H9 (cell line): ENCODE measurements at regions not wholly inside any gene's neighbourhood (a gene's known extent, or its start where the extent isn't known, plus 50 kb on each side); places are given as distances from the start of the nearest gene placed in this dataset.

ENCODE experiments used
- DNase-seq: peaks from one replicate; pipeline ENCODE4 v3.0.0-alpha.2; 2017
- H2AFZ ChIP-seq: one replicate; pipeline ENCODE4 v1.6.1; 2013; ENCODE audit warnings: mild to moderate bottlenecking, low read length, control low read depth, moderate library complexity
- H2AK5ac ChIP-seq: 2 replicates; pipeline ENCODE4 v1.6.1; 2013; ENCODE audit warnings: low read length, control low read depth, mixed read lengths; ENCODE audit not compliant: insufficient read length
- H2BK120ac ChIP-seq: one replicate; pipeline ENCODE4 v1.6.1; 2013; ENCODE audit warnings: low read depth, mild to moderate bottlenecking, low read length, control low read depth, inconsistent platforms; ENCODE audit not compliant: poor library complexity, severe bottlenecking
- H2BK12ac ChIP-seq: 2 replicates; pipeline ENCODE4 v1.6.1; 2013; ENCODE audit warnings: low read length, control low read depth, mixed read lengths, low read depth; ENCODE audit not compliant: insufficient read length
- H2BK15ac ChIP-seq: 2 replicates; pipeline ENCODE4 v1.6.1; 2013; ENCODE audit warnings: low read depth, low read length, control low read depth
- H2BK20ac ChIP-seq: one replicate; pipeline ENCODE4 v1.6.1; 2013; ENCODE audit warnings: low read depth, mild to moderate bottlenecking, low read length, control low read depth, inconsistent platforms; ENCODE audit not compliant: poor library complexity, severe bottlenecking
- H2BK5ac ChIP-seq: 2 replicates; pipeline ENCODE4 v1.6.1; 2013; ENCODE audit warnings: low read length, control low read depth, mixed read lengths; ENCODE audit not compliant: insufficient read length
- H3K14ac ChIP-seq: 2 replicates; pipeline ENCODE4 v1.6.1; 2013; ENCODE audit warnings: low read length, control low read depth; ENCODE audit not compliant: insufficient read depth
- H3K18ac ChIP-seq: 2 replicates; pipeline ENCODE4 v1.6.1; 2013; ENCODE audit warnings: low read depth, mild to moderate bottlenecking, mixed read lengths, low read length, control low read depth; ENCODE audit not compliant: insufficient read length
- H3K23ac ChIP-seq: 2 replicates; pipeline ENCODE4 v1.6.1; 2013; ENCODE audit warnings: low read length, control low read depth, mixed read lengths, low read depth; ENCODE audit not compliant: insufficient read length
- H3K23me2 ChIP-seq: 2 replicates; pipeline ENCODE4 v1.6.1; 2013; ENCODE audit warnings: low read depth, mild to moderate bottlenecking, mixed read lengths, low read length, control low read depth; ENCODE audit not compliant: insufficient read length, poor library complexity, severe bottlenecking
- H3K27ac ChIP-seq: 2 replicates; pipeline ENCODE4 v1.5.1; 2013; ENCODE audit warnings: low read length, control low read depth, mixed read lengths, low read depth; ENCODE audit not compliant: insufficient read length
- H3K27me3 ChIP-seq: 2 replicates; pipeline ENCODE4 v1.6.1; 2013; ENCODE audit warnings: low read length, control low read depth, inconsistent platforms; ENCODE audit not compliant: insufficient read depth
- H3K4ac ChIP-seq: 2 replicates; pipeline ENCODE4 v1.6.1; 2013; ENCODE audit warnings: low read depth, mild to moderate bottlenecking, control low read depth, inconsistent platforms, low read length, moderate library complexity
- H3K4me1 ChIP-seq: 2 replicates; pipeline ENCODE4 v1.6.1; 2013; ENCODE audit warnings: low read length, control low read depth, inconsistent platforms; ENCODE audit not compliant: insufficient read depth
- H3K4me2 ChIP-seq: 2 replicates; pipeline ENCODE4 v1.6.1; 2013; ENCODE audit warnings: low read length, control low read depth, mixed read lengths; ENCODE audit not compliant: insufficient read length, insufficient read depth
- H3K56ac ChIP-seq: 2 replicates; pipeline ENCODE4 v1.6.1; 2013; ENCODE audit warnings: low read depth, mild to moderate bottlenecking, mixed read lengths, low read length, control low read depth; ENCODE audit not compliant: insufficient read length
- H3K79me1 ChIP-seq: 2 replicates; pipeline ENCODE4 v1.6.1; 2013; ENCODE audit warnings: low read depth, mild to moderate bottlenecking, moderate library complexity, low read length, control low read depth, inconsistent platforms; ENCODE audit not compliant: insufficient read depth, poor library complexity, severe bottlenecking
- H3K79me2 ChIP-seq: 2 replicates; pipeline ENCODE4 v1.6.1; 2013; ENCODE audit warnings: low read length, control low read depth, inconsistent platforms; ENCODE audit not compliant: insufficient read depth
- H3K9ac ChIP-seq: 2 replicates; pipeline ENCODE4 v1.6.1; 2013; ENCODE audit warnings: low read length, control low read depth, mixed read lengths; ENCODE audit not compliant: insufficient read length; ENCODE audit errors: extremely low read depth
- H3K9me3 ChIP-seq: one replicate; pipeline ENCODE4 v1.6.1; 2013; ENCODE audit warnings: low read depth, low read length, inconsistent platforms; ENCODE audit not compliant: control insufficient read depth
- H3T11ph ChIP-seq: one replicate; pipeline ENCODE4 v1.6.1; 2013; ENCODE audit warnings: mild to moderate bottlenecking, low read length, control low read depth, inconsistent platforms
- H4K20me1 ChIP-seq: one replicate; pipeline ENCODE4 v1.6.1; 2013; ENCODE audit not compliant: control insufficient read depth, insufficient read length, insufficient read depth
- H4K5ac ChIP-seq: 2 replicates; pipeline ENCODE4 v1.6.1; 2013; ENCODE audit warnings: low read depth, mild to moderate bottlenecking, mixed read lengths, low read length, control low read depth; ENCODE audit not compliant: insufficient read length
- H4K8ac ChIP-seq: replicated peaks from 2 replicates; pipeline ENCODE4 v1.6.1; 2013; ENCODE audit warnings: low read length, control low read depth, mixed read lengths, low read depth; ENCODE audit not compliant: insufficient read length
- H4K91ac ChIP-seq: 2 replicates; pipeline ENCODE4 v1.6.1; 2013; ENCODE audit warnings: low read depth, mild to moderate bottlenecking, moderate library complexity, mixed read lengths, low read length, control low read depth; ENCODE audit not compliant: insufficient read length
- H3K27ac Mint-ChIP-seq, 3 experiments: 2 replicates in 2 of 3; 3 replicates in 1 of 3; pipeline ENCODE4 v1.8.0; 2020 to 2021; ENCODE audit warnings: mixed read lengths in 3 of 3, mild to moderate bottlenecking in 1 of 3, moderate library complexity in 1 of 3
- H3K27me3 Mint-ChIP-seq: 2 replicates; pipeline ENCODE4 v1.8.0; 2021; ENCODE audit warnings: low read depth, mild to moderate bottlenecking, moderate library complexity, mixed read lengths
- H3K36me3 Mint-ChIP-seq, 3 experiments: 2 replicates in 2 of 3; 3 replicates in 1 of 3; pipeline ENCODE4 v1.8.0; 2020 to 2021; ENCODE audit warnings: low read depth in 3 of 3, mixed read lengths in 3 of 3; ENCODE audit not compliant: insufficient read depth in 1 of 3
- H3K4me1 Mint-ChIP-seq, 2 experiments: 2 replicates each; pipeline ENCODE4 v1.8.0; 2020; ENCODE audit warnings: mixed read lengths in 2 of 2
- H3K4me3 Mint-ChIP-seq, 2 experiments: 2 replicates in 1 of 2; 3 replicates in 1 of 2; pipeline ENCODE4 v1.8.0; 2020 to 2021; ENCODE audit warnings: mild to moderate bottlenecking in 2 of 2, mixed read lengths in 2 of 2, moderate library complexity in 1 of 2
- H3K9me3 Mint-ChIP-seq, 2 experiments: 2 replicates in 1 of 2; 3 replicates in 1 of 2; pipeline ENCODE4 v1.8.0; 2020; ENCODE audit warnings: mild to moderate bottlenecking in 2 of 2, mixed read lengths in 2 of 2, moderate library complexity in 1 of 2
- WGBS: extraction: QIAGEN DNeasy Blood & Tissue Kit; methylation state at CpG from one replicate; pipeline ENCODE4 v1.1.7; 2013; ENCODE audit warnings: missing lambda C conversion rate, low lambda C conversion rate, mixed read lengths; ENCODE audit not compliant: insufficient read length; ENCODE audit errors: extremely low coverage; 5-methylcytosine and 5-hydroxymethylcytosine counted together
- TF ChIP-seq, protein P1 (sequence below): fragments of 200-600 bp; sonication (generic); conservative IDR thresholded peaks from 3 replicates; pipeline ENCODE4 v1.8.0; 2021; ENCODE audit warnings: antibody characterized with exemption, mild to moderate bottlenecking

GRCh38 chr6:4356899-4357659 lies 221.7 kb upstream of the ECI2 start:
- Mint-ChIP-seq H3K4me3 (no peak overlapping the region), H3K27ac (no peak overlapping the region), H3K27me3 (peaks cover 4% of the 10 kb centered on the region; the same call in 1 of the 2 replicates), H3K9me3 (peaks cover 3 to 7% of the 10 kb centered on the region in 2 experiments; a peak in 2 of 5 replicates), H3K4me1 (peaks cover 18 to 29% of the 10 kb centered on the region in 2 experiments), H3K36me3 (peaks cover 0 to 2% (median 0%) of the 10 kb centered on the region in 3 experiments; a peak in 2 of 7 replicates)
- Histone ChIP-seq H4K20me1 (no peaks in the 10 kb centered on the region), H3K56ac (no peak overlapping the region), H3K4me1 (peaks cover 2% of the 10 kb centered on the region), H3K23me2 (no peaks in the 10 kb centered on the region), H3K9ac (no peak overlapping the region), H2AFZ (no peak overlapping the region), H3K14ac (no peak overlapping the region; the same call in 1 of the 2 replicates), H2BK15ac (no peak overlapping the region), H2BK5ac (no peak overlapping the region), H2BK120ac (no peak overlapping the region), H2BK12ac (no peak overlapping the region), H3K27me3 (no peaks in the 10 kb centered on the region; the same call in 1 of the 2 replicates), H3K4ac (no peak overlapping the region), H4K8ac (no peak overlapping the region), H4K5ac (no peak overlapping the region), H4K91ac (no peak overlapping the region), H3K27ac (no peak overlapping the region), H3K4me2 (no peak overlapping the region), H2AK5ac (no peak overlapping the region), H3K23ac (no peak overlapping the region), H3K79me1 (no peaks in the 10 kb centered on the region), H3K79me2 (no peaks in the 10 kb centered on the region), H3T11ph (no peak overlapping the region), H2BK20ac (no peak overlapping the region), H3K9me3 (no peaks in the 10 kb centered on the region), H3K18ac (no peak overlapping the region)
- no CpG with 5 or more reads among the region's 7 CpGs for WGBS
- TF ChIP-seq, protein P1, sequence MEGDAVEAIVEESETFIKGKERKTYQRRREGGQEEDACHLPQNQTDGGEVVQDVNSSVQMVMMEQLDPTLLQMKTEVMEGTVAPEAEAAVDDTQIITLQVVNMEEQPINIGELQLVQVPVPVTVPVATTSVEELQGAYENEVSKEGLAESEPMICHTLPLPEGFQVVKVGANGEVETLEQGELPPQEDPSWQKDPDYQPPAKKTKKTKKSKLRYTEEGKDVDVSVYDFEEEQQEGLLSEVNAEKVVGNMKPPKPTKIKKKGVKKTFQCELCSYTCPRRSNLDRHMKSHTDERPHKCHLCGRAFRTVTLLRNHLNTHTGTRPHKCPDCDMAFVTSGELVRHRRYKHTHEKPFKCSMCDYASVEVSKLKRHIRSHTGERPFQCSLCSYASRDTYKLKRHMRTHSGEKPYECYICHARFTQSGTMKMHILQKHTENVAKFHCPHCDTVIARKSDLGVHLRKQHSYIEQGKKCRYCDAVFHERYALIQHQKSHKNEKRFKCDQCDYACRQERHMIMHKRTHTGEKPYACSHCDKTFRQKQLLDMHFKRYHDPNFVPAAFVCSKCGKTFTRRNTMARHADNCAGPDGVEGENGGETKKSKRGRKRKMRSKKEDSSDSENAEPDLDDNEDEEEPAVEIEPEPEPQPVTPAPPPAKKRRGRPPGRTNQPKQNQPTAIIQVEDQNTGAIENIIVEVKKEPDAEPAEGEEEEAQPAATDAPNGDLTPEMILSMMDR = no peak
- DNase-seq = no peak
